Stimulated activated CD4-positive, alpha-beta T cell treated with anti-CD3 and anti-CD28 coated beads, Interleukin-15, amount 100 ng/mL, for 24 hours (primary cell): ENCODE measurements at regions not wholly inside any gene's neighbourhood (a gene's known extent, or its start where the extent isn't known, plus 50 kb on each side); places are given as distances from the start of the nearest gene placed in this dataset.
"Not testable (repeated sequence)": the region's sequence is repeated elsewhere in the genome, so short reads cannot be mapped to it uniquely, and the experiment has no call there.

ENCODE experiments used
- DNase-seq: peaks from one replicate; pipeline ENCODE4 v3.0.0-alpha.2; 2020

GRCh38 chr2:210861038-210861665 lies 304.8 kb downstream of the CPS1 start:
- DNase-seq = no peak

GRCh38 chr2:210862283-210863065 lies 306.1 kb downstream of the CPS1 start:
- no peak for DNase-seq

GRCh38 chr2:210863283-210863682 lies 306.9 kb downstream of the CPS1 start:
- DNase-seq = no peak

- DNase-seq = not testable (repeated sequence)
Observed at GRCh38 chr2:210871566-210871965, 315.2 kb downstream of the CPS1 start.

- DNase-seq = no peak
Observed at GRCh38 chr2:210873631-210874030, 317.2 kb downstream of the CPS1 start.

- DNase-seq = no peak
Observed at GRCh38 chr2:210884227-210884626, 327.8 kb downstream of the CPS1 start.

- no peak for DNase-seq
Observed at GRCh38 chr2:210888035-210888434, 331.6 kb downstream of the CPS1 start.

- DNase-seq = no peak
Observed at GRCh38 chr2:210895132-210895531, 338.7 kb downstream of the CPS1 start.

- DNase-seq = no peak
Observed at GRCh38 chr2:210899131-210899530, 342.7 kb downstream of the CPS1 start.

GRCh38 chr2:210901326-210901725 lies 344.9 kb downstream of the CPS1 start:
- DNase-seq = no peak

- DNase-seq = no peak
Observed at GRCh38 chr2:210912779-210913178, 356.4 kb downstream of the CPS1 start.

GRCh38 chr2:210913461-210913860 lies 357.1 kb downstream of the CPS1 start:
- DNase-seq = no peak

GRCh38 chr2:210915912-210916311 lies 359.5 kb downstream of the CPS1 start:
- no peak for DNase-seq

- no peak for DNase-seq
Observed at GRCh38 chr2:210917465-210917864, 361.1 kb downstream of the CPS1 start.

- no peak for DNase-seq
Observed at GRCh38 chr2:210919128-210919527, 362.7 kb downstream of the CPS1 start.

- DNase-seq = no peak
Observed at GRCh38 chr2:210922419-210922818, 366.0 kb downstream of the CPS1 start.

- DNase-seq = no peak
Observed at GRCh38 chr2:210928714-210929113, 372.3 kb downstream of the CPS1 start.

GRCh38 chr2:210938228-210938627 lies 381.8 kb downstream of the CPS1 start:
- DNase-seq = no peak

- no peak for DNase-seq
Observed at GRCh38 chr2:210946395-210946794, 390.0 kb downstream of the CPS1 start.

GRCh38 chr2:210950434-210951060 lies 394.1 kb downstream of the CPS1 start:
- not testable (repeated sequence) for DNase-seq

GRCh38 chr2:210954386-210954907 lies 398.0 kb downstream of the CPS1 start:
- DNase-seq = no peak

- no peak for DNase-seq
Observed at GRCh38 chr2:210955591-210955990, 399.2 kb downstream of the CPS1 start.

- DNase-seq = no peak
Observed at GRCh38 chr2:210956101-210956500, 399.7 kb downstream of the CPS1 start.

- no peak for DNase-seq
Observed at GRCh38 chr2:210961249-210961648, 404.9 kb downstream of the CPS1 start.
